OCI-LY1 (cell line): ENCODE measurements at regions not wholly inside any gene's neighbourhood (a gene's known extent, or its start where the extent isn't known, plus 50 kb on each side); places are given as distances from the start of the nearest gene placed in this dataset.

Experiments
- H2AFZ ChIP-seq: fragments of 200-600 bp; sonication (generic), shearing (Covaris generic); 2 replicates; pipeline ENCODE4 v1.6.0; 2014; ENCODE audit warnings: antibody characterized with exemption, mild to moderate bottlenecking, low read length
- H3F3A ChIP-seq: fragments of 200-600 bp; sonication (generic), shearing (Covaris generic); 2 replicates; pipeline ENCODE4 v1.6.0; 2014; ENCODE audit warnings: mild to moderate bottlenecking, antibody characterized with exemption, low read length, moderate library complexity; ENCODE audit not compliant: insufficient read depth
- H3K27ac ChIP-seq: fragments of 200-600 bp; sonication (generic); 2 replicates; pipeline ENCODE4 v1.5.1; 2014; ENCODE audit warnings: low read length, mixed run types, mild to moderate bottlenecking, low read depth; ENCODE audit not compliant: poor library complexity, severe bottlenecking
- H3K27me3 ChIP-seq: fragments of 200-600 bp; sonication (generic); 2 replicates; pipeline ENCODE4 v1.6.0; 2014; ENCODE audit warnings: antibody characterized with exemption, mild to moderate bottlenecking, low read length, moderate library complexity; ENCODE audit not compliant: insufficient read depth
- H3K36me3 ChIP-seq: fragments of 200-600 bp; sonication (generic); 2 replicates; pipeline ENCODE4 v1.6.1; 2014; ENCODE audit warnings: mild to moderate bottlenecking, antibody characterized with exemption, low read length, moderate library complexity, mixed read lengths; ENCODE audit not compliant: insufficient read depth
- H3K4me1 ChIP-seq: fragments of 200-600 bp; sonication (generic); 2 replicates; pipeline ENCODE4 v1.5.1; 2014; ENCODE audit warnings: mild to moderate bottlenecking, low read length, moderate library complexity; ENCODE audit not compliant: insufficient read depth, severe bottlenecking
- H3K4me2 ChIP-seq: fragments of 200-600 bp; sonication (generic), shearing (Covaris generic); 2 replicates; pipeline ENCODE4 v1.6.1; 2014; ENCODE audit warnings: low read length
- H3K4me3 ChIP-seq: fragments of 200-600 bp; sonication (generic); 2 replicates; pipeline ENCODE4 v1.5.1; 2014; ENCODE audit warnings: low read length, low read depth, mild to moderate bottlenecking, mixed read lengths; ENCODE audit not compliant: poor library complexity, severe bottlenecking
- H3K79me2 ChIP-seq: fragments of 200-600 bp; shearing (Covaris generic); 2 replicates; pipeline ENCODE4 v1.6.1; 2016; ENCODE audit warnings: mixed run types, low read length, mixed read lengths; ENCODE audit not compliant: insufficient read depth
- H3K9ac ChIP-seq: fragments of 200-600 bp; sonication (generic), shearing (Covaris generic); 2 replicates; pipeline ENCODE4 v1.6.1; 2014; ENCODE audit warnings: mild to moderate bottlenecking, low read length, mixed read lengths
- H3K9me2 ChIP-seq: fragments of 200-600 bp; sonication (generic), shearing (Covaris generic); 2 replicates; pipeline ENCODE4 v1.6.1; 2014; ENCODE audit warnings: low read depth, mild to moderate bottlenecking, low read length, mixed read lengths
- H3K9me3 ChIP-seq: fragments of 200-600 bp; shearing (Covaris generic); 2 replicates; pipeline ENCODE4 v1.6.1; 2014; ENCODE audit warnings: low read length, mixed read lengths
- H4K20me1 ChIP-seq: fragments of 200-600 bp; sonication (generic), shearing (Covaris generic); 2 replicates; pipeline ENCODE4 v1.6.0; 2016; ENCODE audit warnings: mild to moderate bottlenecking, low read length; ENCODE audit not compliant: insufficient read depth
- CTCF ChIP-seq: fragments of 200-600 bp; sonication (generic), shearing (Covaris generic); IDR thresholded peaks from 2 replicates; pipeline ENCODE4 v1.5.1; 2017; ENCODE audit warnings: mild to moderate bottlenecking, antibody characterized with exemption, low read length, moderate library complexity, mixed read lengths
- EZH2 ChIP-seq: fragments of 200-600 bp; sonication (generic), shearing (Covaris generic); IDR thresholded peaks from 2 replicates; pipeline ENCODE4 v1.8.0; 2017; ENCODE audit warnings: borderline replicate concordance, mixed run types, mild to moderate bottlenecking, antibody characterized with exemption, low read length, moderate library complexity, mixed read lengths

- no peaks in the 10 kb centered on the region for H3K27me3 ChIP-seq
- no peak for TF ChIP-seq EZH2
- TF ChIP-seq CTCF = no peak
- no peaks in the 10 kb centered on the region for H3K36me3 ChIP-seq
- no peak overlapping the region; the same call in 1 of the 2 replicates for H3K9ac ChIP-seq
- peaks cover 43% of the 10 kb centered on the region for H3K4me1 ChIP-seq
- peaks cover 4% of the 10 kb centered on the region; the same call in 1 of the 2 replicates for H3F3A ChIP-seq
- no peak overlapping the region for H2AFZ ChIP-seq
- no peaks in the 10 kb centered on the region for H4K20me1 ChIP-seq
- H3K79me2 ChIP-seq = no peaks in the 10 kb centered on the region
- H3K4me3 ChIP-seq = no peak overlapping the region
- H3K9me3 ChIP-seq = no peaks in the 10 kb centered on the region
- H3K27ac ChIP-seq = peak overlapping the region; percentile 63
- H3K4me2 ChIP-seq = no peak overlapping the region
- H3K9me2 ChIP-seq = no peaks in the 10 kb centered on the region
Observed at GRCh38 chr6:26164120-26164505, 76.9 kb downstream of the HFE start.

DNA sequence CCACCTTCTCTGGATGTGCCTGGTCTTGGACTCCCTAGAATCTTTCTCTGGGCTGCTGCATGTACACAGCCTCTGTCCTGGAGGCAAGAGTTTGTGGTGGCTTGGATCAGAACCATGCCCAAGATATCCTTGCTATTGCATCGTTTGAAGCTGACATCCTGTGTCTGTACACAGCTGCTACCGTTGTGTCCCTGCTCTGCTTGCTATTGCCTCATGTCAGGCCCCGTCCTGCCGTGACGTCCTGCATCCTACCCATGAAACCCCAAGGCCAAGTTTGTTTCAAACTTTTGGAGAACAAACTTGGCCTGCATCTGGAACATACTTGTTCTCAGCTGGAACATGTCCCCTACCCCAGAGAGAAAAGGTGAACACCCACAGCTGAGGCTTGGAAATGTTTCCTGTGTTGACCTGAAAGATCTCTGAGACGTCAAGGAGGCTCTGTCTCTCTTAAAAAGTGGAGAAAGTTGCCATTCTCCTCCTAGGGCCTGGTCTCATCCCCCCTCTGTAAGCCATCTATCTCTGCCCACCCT is 78.1 kb downstream of the HFE start:
- Histone ChIP-seq H3K27me3 (no peaks in the 10 kb centered on the region), H3K27ac (peak overlapping the region; percentile 66), H3K4me3 (no peak overlapping the region), H2AFZ (no peak overlapping the region), H3K9me3 (no peaks in the 10 kb centered on the region), H3K4me2 (no peak overlapping the region), H3K36me3 (no peaks in the 10 kb centered on the region), H4K20me1 (no peaks in the 10 kb centered on the region), H3K9ac (peak overlapping the region; percentile 24; the same call in 1 of the 2 replicates), H3K9me2 (no peaks in the 10 kb centered on the region), H3K79me2 (no peaks in the 10 kb centered on the region), H3K4me1 (peaks cover 41% of the 10 kb centered on the region), H3F3A (no peaks in the 10 kb centered on the region)
- no peak for TF ChIP-seq EZH2
- no peak for TF ChIP-seq CTCF

DNA sequence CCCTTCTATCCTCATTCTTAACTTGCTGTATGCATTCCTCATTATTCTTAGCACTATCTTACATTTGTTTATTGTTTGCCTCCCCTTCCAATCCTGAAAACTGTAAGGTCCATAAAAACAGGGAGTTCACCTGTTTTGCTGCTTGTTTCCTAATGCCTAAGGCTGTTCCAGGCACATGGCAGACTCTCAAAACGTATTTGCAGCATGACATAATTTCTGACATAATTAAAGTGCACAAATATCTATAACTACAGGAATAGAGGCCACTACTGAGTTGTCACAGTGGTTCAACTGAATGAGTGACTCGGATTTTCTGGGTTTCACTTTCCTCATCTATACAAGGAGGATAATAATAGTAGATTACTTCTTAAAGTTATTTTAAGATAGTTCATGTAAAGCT is 83.0 kb downstream of the HFE start:
- no peak overlapping the region for H2AFZ ChIP-seq
- H3K4me3 ChIP-seq = peak overlapping the region; percentile 69
- no peaks in the 10 kb centered on the region for H3K9me2 ChIP-seq
- no peaks in the 10 kb centered on the region for H3K79me2 ChIP-seq
- peak overlapping the region; percentile 95 for H3K27ac ChIP-seq
- H4K20me1 ChIP-seq = no peaks in the 10 kb centered on the region
- H3K9ac ChIP-seq = peak overlapping the region; percentile 80
- TF ChIP-seq CTCF (no peak), EZH2 (no peak)
- H3K4me2 ChIP-seq = peak overlapping the region; percentile 81
- no peaks in the 10 kb centered on the region for H3K36me3 ChIP-seq
- 0 out of 2 replicates have a peak, but pooled peaks cover 5% of the 10 kb centered on the region for H3F3A ChIP-seq
- no peaks in the 10 kb centered on the region for H3K27me3 ChIP-seq
- H3K4me1 ChIP-seq = peaks cover 47% of the 10 kb centered on the region
- H3K9me3 ChIP-seq = no peaks in the 10 kb centered on the region
